ENCODE measurements at regions not wholly inside any gene's neighbourhood (a gene's known extent, or its start where the extent isn't known, plus 50 kb on each side); places are given as distances from the start of the nearest gene placed in this dataset.

DNA sequence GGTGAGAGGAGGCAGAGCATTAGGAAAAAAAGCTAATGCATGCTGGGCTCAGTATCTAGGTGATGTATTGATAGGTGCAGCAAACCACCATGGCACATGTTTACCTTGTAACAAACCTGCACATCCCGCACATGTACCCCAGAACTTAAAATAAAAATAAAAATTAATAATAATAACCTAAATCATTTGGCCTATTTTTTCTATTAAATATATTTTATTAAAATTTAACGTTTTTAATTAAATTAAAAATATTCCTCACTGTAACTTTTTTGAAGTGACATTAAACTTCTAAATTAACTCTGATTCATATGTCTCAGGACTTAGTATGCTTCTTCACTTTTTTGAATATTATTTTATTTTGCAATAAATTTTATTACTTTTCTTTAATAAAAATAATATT lies 83.7 kb upstream of the PARP8 start:
- TF ChIP-seq CTCF (IDR thresholded peaks at IDR 0.05; ENCODE audit: low read depth, low read length) (no peak), POLR2A (IDR thresholded peaks at IDR 0.05; ENCODE audit: extremely low read depth, insufficient read length) (no peak), MAX (IDR thresholded peaks at IDR 0.05; ENCODE audit: low read depth, low read length) (no peak)

All from NB4 (cell line).